ENCODE measurements at regions not wholly inside any gene's neighbourhood (a gene's known extent, or its start where the extent isn't known, plus 50 kb on each side); places are given as distances from the start of the nearest gene placed in this dataset.

GRCh38 chr10:111478651-111479050 lies 401.8 kb downstream of the ADRA2A start:
- Mint-ChIP-seq H3K9me3 (no peaks in the 10 kb centered on the region), H3K27ac (no peak overlapping the region), H3K27me3 (peaks cover 3% of the 10 kb centered on the region), H3K4me3 (no peak overlapping the region), H3K36me3 (no peaks in the 10 kb centered on the region), H3K4me1 (no peaks in the 10 kb centered on the region)
- ATAC-seq (ENCODE audit: low read depth) (no peak), DNase-seq (no peak)
- POLR2A ChIA-PET: no interaction called here

DNA sequence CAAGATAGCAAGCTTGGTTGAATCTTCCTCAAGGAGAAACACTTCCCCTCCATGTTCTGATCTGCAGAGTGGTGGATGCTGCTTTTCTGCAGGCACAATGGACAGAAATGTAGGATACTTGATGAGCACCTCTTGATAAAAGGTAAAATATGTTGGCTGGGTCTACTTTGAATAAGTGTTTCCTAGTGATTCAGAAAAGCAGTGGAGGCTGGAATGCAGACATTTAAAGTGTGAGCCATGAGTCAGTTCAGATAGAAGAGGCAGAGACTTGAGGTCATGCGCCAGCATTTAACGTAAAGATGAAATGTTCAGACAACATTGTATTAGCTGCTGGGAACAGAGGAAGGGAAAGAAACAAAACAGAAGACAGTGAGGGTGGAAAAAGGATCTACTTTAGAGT lies 403.1 kb downstream of the ADRA2A start:
- Mint-ChIP-seq H3K4me3 (no peak overlapping the region), H3K27me3 (peaks cover 3% of the 10 kb centered on the region), H3K9me3 (no peaks in the 10 kb centered on the region), H3K4me1 (no peaks in the 10 kb centered on the region), H3K27ac (no peak overlapping the region), H3K36me3 (no peaks in the 10 kb centered on the region)
- DNase-seq (no peak), ATAC-seq (ENCODE audit: low read depth) (no peak)
- POLR2A ChIA-PET: no interaction called here

DNA sequence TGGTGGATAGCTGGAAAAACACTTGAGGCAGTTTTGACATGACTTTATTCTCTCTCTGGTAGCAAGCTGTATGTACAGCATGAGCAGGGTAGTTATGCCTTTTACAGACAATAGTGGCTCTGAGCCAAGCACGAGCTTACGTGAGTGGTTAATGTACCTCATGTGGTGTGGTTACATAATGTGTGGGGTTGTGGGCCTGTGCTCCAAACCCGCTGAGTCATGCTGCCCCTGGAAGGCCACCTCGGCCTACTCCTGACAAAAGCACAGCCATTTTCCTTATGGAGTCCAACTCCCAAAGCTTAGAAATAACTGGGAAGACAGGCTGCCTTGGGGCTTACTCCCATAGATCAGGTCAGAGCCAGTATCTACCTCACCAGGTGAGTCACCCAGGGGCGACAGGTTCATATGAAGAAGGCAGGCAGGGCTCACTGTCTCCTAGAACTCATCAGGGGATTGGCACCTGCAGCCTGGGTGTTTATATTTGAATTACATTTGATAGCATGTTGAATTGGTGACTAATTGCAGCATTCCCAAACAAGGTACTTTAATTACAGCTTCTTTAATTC lies 404.5 kb downstream of the ADRA2A start:
- POLR2A ChIA-PET: no interaction called here
- Mint-ChIP-seq H3K27ac (no peak overlapping the region), H3K27me3 (no peaks in the 10 kb centered on the region), H3K4me3 (no peak overlapping the region), H3K9me3 (no peaks in the 10 kb centered on the region), H3K36me3 (no peaks in the 10 kb centered on the region), H3K4me1 (no peaks in the 10 kb centered on the region)
- ATAC-seq (ENCODE audit: low read depth): no peak
- DNase-seq: no peak

GRCh38 chr10:111481866-111482265 lies 405.0 kb downstream of the ADRA2A start:
- Mint-ChIP-seq H3K9me3 (no peaks in the 10 kb centered on the region), H3K27ac (no peak overlapping the region), H3K27me3 (no peaks in the 10 kb centered on the region), H3K36me3 (no peaks in the 10 kb centered on the region), H3K4me3 (no peak overlapping the region), H3K4me1 (no peaks in the 10 kb centered on the region)
- POLR2A ChIA-PET: no interaction called here
- no peak for ATAC-seq (ENCODE audit: low read depth)
- no peak for DNase-seq

DNA sequence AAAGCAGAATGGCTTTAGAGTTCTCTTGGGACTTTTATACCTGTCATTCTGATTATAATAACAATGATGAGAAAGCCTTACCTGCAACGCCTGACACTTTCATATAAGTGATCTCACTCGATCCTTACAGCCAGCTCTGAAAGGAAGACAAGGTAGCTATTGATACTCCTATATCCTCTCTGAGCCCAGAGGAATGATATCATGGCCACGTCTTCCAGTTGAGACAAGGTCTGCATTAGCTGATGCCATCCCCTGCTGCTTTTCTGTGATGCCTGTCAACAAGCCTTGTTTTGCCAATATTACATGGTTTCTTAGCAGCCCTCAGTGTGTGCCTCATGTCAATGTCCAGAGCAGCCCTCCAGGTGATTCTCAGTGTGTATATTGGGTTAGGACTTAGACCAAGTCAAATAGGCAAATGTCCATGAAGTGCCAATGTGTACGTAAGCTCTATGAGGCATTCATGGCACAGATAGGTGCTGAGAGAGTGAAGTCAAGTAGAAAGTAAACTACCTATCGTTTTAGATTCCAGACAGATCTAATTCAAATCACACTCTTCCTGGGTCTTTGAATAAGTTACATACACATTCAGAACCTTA lies 405.9 kb downstream of the ADRA2A start:
- Mint-ChIP-seq H3K4me1 (no peaks in the 10 kb centered on the region), H3K36me3 (no peaks in the 10 kb centered on the region), H3K27me3 (no peaks in the 10 kb centered on the region), H3K9me3 (peaks cover 3% of the 10 kb centered on the region), H3K27ac (no peak overlapping the region), H3K4me3 (no peak overlapping the region)
- DNase-seq (no peak), ATAC-seq (ENCODE audit: low read depth) (no peak)
- POLR2A ChIA-PET: no interaction called here

DNA sequence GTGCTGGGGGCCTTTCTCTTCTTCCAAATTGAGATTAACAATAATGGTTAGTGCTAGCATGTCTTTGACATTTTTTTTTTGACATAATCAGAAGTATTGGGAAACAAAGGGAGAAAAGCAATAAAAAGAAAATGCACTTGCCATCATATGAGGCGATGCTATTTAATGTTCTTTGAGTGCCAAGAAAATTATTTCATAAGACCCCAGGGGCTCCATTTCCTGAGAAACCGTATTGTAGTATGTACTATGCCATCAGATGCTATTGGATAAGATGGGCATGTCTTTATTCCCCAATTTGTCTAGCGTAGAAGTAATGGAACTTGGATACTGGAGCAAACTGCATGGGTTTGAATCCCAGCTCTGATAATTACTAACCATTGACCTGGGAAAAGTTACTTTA lies 408.9 kb downstream of the ADRA2A start:
- no peaks in the 10 kb centered on the region for H3K4me1 Mint-ChIP-seq
- H3K9me3 Mint-ChIP-seq: peaks cover 11% of the 10 kb centered on the region
- DNase-seq (no peak), ATAC-seq (ENCODE audit: low read depth) (no peak)
- POLR2A ChIA-PET: no interaction called here
- H3K27me3 Mint-ChIP-seq: no peaks in the 10 kb centered on the region
- H3K36me3 Mint-ChIP-seq: no peaks in the 10 kb centered on the region
- H3K4me3 Mint-ChIP-seq: no peak overlapping the region
- no peak overlapping the region for H3K27ac Mint-ChIP-seq

- Mint-ChIP-seq H3K4me1 (no peaks in the 10 kb centered on the region), H3K27me3 (no peaks in the 10 kb centered on the region), H3K9me3 (peaks cover 13% of the 10 kb centered on the region), H3K27ac (no peak overlapping the region), H3K4me3 (no peak overlapping the region), H3K36me3 (no peaks in the 10 kb centered on the region)
- POLR2A ChIA-PET: no interaction called here
- DNase-seq: no peak
- ATAC-seq (ENCODE audit: low read depth): no peak
These were observed 409.5 kb downstream of the ADRA2A start for GRCh38 chr10:111486346-111486745.

GRCh38 chr10:111488668-111489067 lies 411.8 kb downstream of the ADRA2A start:
- H3K27ac Mint-ChIP-seq: no peak overlapping the region
- no peaks in the 10 kb centered on the region for H3K36me3 Mint-ChIP-seq
- no peaks in the 10 kb centered on the region for H3K27me3 Mint-ChIP-seq
- no peak for ATAC-seq (ENCODE audit: low read depth)
- POLR2A ChIA-PET: no interaction called here
- H3K9me3 Mint-ChIP-seq: peaks cover 15% of the 10 kb centered on the region
- H3K4me1 Mint-ChIP-seq: no peaks in the 10 kb centered on the region
- H3K4me3 Mint-ChIP-seq: no peak overlapping the region
- no peak for DNase-seq

DNA sequence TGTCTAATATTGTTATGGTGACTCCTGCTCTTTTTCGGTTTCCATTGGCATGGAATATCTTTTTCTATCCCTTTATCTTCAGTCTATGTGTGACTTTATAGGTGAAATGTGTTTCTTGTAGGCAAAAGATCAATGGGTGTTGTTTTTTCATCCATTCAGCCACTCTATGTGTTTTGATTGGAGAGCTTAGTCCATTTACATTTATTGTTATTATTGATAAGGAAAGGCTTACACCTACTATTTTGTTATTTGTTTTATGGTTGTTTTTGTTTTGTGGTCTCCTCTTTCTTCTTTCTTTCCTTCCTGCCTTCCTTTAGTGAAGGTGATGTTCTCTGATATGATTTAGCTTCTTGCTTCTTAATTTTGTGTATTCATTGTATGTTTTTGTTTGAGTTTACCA lies 414.3 kb downstream of the ADRA2A start:
- no peaks in the 10 kb centered on the region for H3K27me3 Mint-ChIP-seq
- POLR2A ChIA-PET: no interaction called here
- no peak overlapping the region for H3K4me3 Mint-ChIP-seq
- H3K36me3 Mint-ChIP-seq: no peaks in the 10 kb centered on the region
- peaks cover 15% of the 10 kb centered on the region for H3K9me3 Mint-ChIP-seq
- ATAC-seq (ENCODE audit: low read depth) (no peak), DNase-seq (no peak)
- no peaks in the 10 kb centered on the region for H3K4me1 Mint-ChIP-seq
- H3K27ac Mint-ChIP-seq: no peak overlapping the region

DNA sequence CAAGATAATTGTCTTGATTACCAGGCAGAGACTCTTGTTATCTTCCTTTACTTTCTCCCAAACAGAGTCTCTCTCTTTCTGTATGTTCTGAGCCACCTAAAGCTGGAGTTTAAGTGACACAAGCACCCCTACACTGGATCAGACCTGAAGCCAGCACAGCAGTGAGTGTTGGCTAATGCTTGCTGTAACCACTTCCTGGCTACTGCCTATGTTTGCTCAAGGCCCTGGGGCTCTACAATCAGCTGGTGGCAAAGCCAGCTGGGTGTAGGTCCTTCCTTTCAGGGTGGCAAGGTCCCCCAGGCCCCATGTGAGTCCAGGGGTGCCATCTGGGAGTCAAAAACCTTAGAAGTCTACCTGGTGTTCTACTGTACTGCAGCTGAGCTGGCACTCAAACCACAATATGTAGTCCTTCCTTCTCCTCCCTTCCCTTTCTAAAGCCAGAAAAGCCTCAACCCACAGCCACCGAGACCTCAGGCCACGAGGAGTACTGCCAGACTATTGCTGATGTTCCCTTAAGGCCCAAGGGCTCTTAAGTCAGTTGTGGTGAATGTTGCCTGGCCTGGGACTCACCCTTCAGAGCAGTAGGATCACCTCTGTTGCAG lies 416.3 kb downstream of the ADRA2A start:
- Mint-ChIP-seq H3K36me3 (no peaks in the 10 kb centered on the region), H3K27me3 (no peaks in the 10 kb centered on the region), H3K4me1 (no peaks in the 10 kb centered on the region), H3K4me3 (no peak overlapping the region), H3K9me3 (peaks cover 11% of the 10 kb centered on the region), H3K27ac (no peak overlapping the region)
- no peak for DNase-seq
- POLR2A ChIA-PET: no interaction called here
- ATAC-seq (ENCODE audit: low read depth): no peak

- no peak for ATAC-seq (ENCODE audit: low read depth)
- no peaks in the 10 kb centered on the region for H3K36me3 Mint-ChIP-seq
- POLR2A ChIA-PET: no interaction called here
- H3K4me1 Mint-ChIP-seq: no peaks in the 10 kb centered on the region
- no peak overlapping the region for H3K4me3 Mint-ChIP-seq
- H3K27ac Mint-ChIP-seq: no peak overlapping the region
- no peaks in the 10 kb centered on the region for H3K27me3 Mint-ChIP-seq
- H3K9me3 Mint-ChIP-seq: peaks cover 1% of the 10 kb centered on the region
- DNase-seq: no peak
These were observed 421.7 kb downstream of the ADRA2A start for GRCh38 chr10:111498560-111498959.

- no peaks in the 10 kb centered on the region for H3K27me3 Mint-ChIP-seq
- POLR2A ChIA-PET: no interaction called here
- no peak for ATAC-seq (ENCODE audit: low read depth)
These were observed 427.5 kb downstream of the ADRA2A start for GRCh38 chr10:111504376-111504775.

DNA sequence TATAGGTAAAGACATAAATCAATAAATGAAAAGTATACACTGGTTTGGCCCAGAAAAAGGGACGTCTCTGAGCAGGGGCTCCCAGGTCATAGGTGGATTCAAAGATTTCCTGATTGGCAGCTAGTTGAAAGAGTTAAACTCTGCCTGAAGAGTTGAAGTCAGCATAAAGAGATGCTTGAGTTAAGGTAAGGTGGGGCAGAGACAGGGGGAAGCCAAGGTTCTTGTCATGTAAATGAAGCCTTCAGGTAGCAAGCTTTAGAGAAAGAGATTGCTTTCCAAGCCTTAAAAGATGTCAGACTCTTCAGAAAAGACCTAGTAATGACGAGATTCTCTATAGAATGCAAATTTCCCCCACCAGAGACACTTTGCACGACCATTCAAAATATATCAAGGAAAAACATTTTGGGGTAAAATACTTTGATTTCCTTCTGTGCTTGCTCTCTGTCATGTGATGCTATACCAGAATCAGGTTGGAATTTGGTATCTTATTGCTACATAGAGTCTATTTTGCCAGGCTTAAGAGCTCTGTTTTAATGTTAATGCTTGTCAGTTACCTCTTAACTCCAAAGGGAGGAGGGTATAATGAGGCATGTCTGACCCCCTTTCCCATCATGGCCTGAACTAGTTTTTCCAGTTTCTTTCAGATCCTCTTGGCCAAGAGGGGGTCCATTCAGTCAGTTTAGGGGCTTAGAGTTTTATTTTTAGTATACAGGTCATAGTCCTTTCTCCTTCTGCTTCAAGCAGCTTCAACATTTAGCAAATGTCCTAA lies 429.6 kb downstream of the ADRA2A start:
- Mint-ChIP-seq H3K4me3 (no peak overlapping the region), H3K27ac (no peak overlapping the region), H3K36me3 (no peaks in the 10 kb centered on the region), H3K9me3 (peaks cover 2% of the 10 kb centered on the region), H3K27me3 (no peaks in the 10 kb centered on the region), H3K4me1 (no peaks in the 10 kb centered on the region)
- DNase-seq (no peak), ATAC-seq (ENCODE audit: low read depth) (no peak)
- POLR2A ChIA-PET: no interaction called here

More at GRCh38 chr10:111504376-111504775, 427.5 kb downstream of the ADRA2A start:
- Mint-ChIP-seq H3K4me1 (no peaks in the 10 kb centered on the region), H3K4me3 (no peak overlapping the region), H3K27ac (no peak overlapping the region), H3K9me3 (peaks cover 2% of the 10 kb centered on the region), H3K36me3 (no peaks in the 10 kb centered on the region)
- DNase-seq: no peak

DNA sequence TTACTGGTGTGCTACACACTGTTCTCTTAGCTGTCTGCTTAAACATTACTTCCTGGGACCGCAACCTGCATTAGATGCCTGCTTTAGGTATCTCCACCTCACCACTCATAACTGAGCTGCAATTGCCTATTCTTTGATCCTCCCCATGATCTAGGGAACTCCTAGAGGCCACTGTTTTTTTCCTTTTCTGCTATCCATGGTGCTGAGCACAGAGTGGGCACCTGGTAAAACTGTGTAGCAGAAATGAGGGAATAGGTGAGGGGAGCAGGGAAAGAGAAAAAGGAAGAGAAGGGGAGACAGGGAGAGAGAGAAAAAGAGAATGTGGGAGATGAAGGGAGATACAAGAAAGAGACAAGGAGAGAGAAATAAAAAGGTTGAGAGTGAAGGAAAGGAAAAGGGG lies 434.9 kb downstream of the ADRA2A start:
- ATAC-seq (ENCODE audit: low read depth) (no peak), DNase-seq (no peak)
- Mint-ChIP-seq H3K9me3 (no peaks in the 10 kb centered on the region), H3K4me3 (no peak overlapping the region), H3K27me3 (no peaks in the 10 kb centered on the region), H3K36me3 (no peaks in the 10 kb centered on the region), H3K4me1 (no peaks in the 10 kb centered on the region), H3K27ac (no peak overlapping the region)
- POLR2A ChIA-PET: no interaction called here
